A673 (cell line): ENCODE measurements at regions not wholly inside any gene's neighbourhood (a gene's known extent, or its start where the extent isn't known, plus 50 kb on each side); places are given as distances from the start of the nearest gene placed in this dataset.

Experiments
- BruUV-seq: library from RNA; stranded (reverse); fragments of 400-500 nt; replicated peaks from 2 replicates; lab custom pipeline; 2021; lab: Mats Ljungman, UMichigan
- CTCF ChIA-PET: fragments of 300-600 bp; sonication (Branson Sonifier 250); formaldehyde crosslinking; loops from one replicate; lab custom pipeline; 2022; ENCODE audit warnings: antibody characterized with exemption; lab: Charles Lee
- POLR2A ChIA-PET: fragments of 300-600 bp; sonication (Branson Sonifier 250); formaldehyde crosslinking; loops from one replicate; lab custom pipeline; 2022; ENCODE audit warnings: antibody characterized with exemption; ENCODE audit not compliant: low non-redundant PET; lab: Charles Lee
- DNase-seq: peaks from one replicate; pipeline ENCODE4 v3.0.0-alpha.2; 2015; ENCODE audit warnings: low spot score
- H3K27ac ChIP-seq: fragments of 200-600 bp; sonication (generic); 2 replicates; pipeline ENCODE4 v1.5.1; 2016; ENCODE audit warnings: mixed run types, low read depth, mild to moderate bottlenecking, mixed read lengths, antibody characterized with exemption, low read length; ENCODE audit not compliant: poor library complexity, severe bottlenecking
- H3K27me3 ChIP-seq: fragments of 200-600 bp; sonication (generic); replicated peaks from 2 replicates; pipeline ENCODE4 v1.6.1; 2017; ENCODE audit warnings: mixed run types, low read depth, mild to moderate bottlenecking, mixed read lengths, antibody characterized with exemption, low read length; ENCODE audit not compliant: insufficient read depth, poor library complexity
- H3K36me3 ChIP-seq: fragments of 200-600 bp; sonication (generic); 2 replicates; pipeline ENCODE4 v1.6.1; 2016; ENCODE audit warnings: mixed run types, mild to moderate bottlenecking, mixed read lengths, antibody characterized with exemption, low read length; ENCODE audit not compliant: insufficient read depth, poor library complexity, severe bottlenecking
- H3K4me1 ChIP-seq: fragments of 200-600 bp; sonication (generic); 2 replicates; pipeline ENCODE4 v1.6.1; 2017; ENCODE audit warnings: mixed run types, mild to moderate bottlenecking, mixed read lengths, antibody characterized with exemption, low read length; ENCODE audit not compliant: insufficient read depth, poor library complexity, severe bottlenecking
- H3K4me3 ChIP-seq: fragments of 200-600 bp; sonication (generic); 2 replicates; pipeline ENCODE4 v1.5.1; 2016; ENCODE audit warnings: low read depth, mixed run types, mild to moderate bottlenecking, mixed read lengths, low read length; ENCODE audit not compliant: poor library complexity, severe bottlenecking
- H3K9me3 ChIP-seq: fragments of 200-600 bp; sonication (generic); 2 replicates; pipeline ENCODE4 v1.6.1; 2016; ENCODE audit warnings: mixed run types, low read depth, mild to moderate bottlenecking, mixed read lengths, antibody characterized with exemption, low read length; ENCODE audit not compliant: poor library complexity, severe bottlenecking
- EZH2 ChIP-seq: fragments of 200-600 bp; sonication (generic); IDR thresholded peaks from 2 replicates; pipeline ENCODE4 v1.6.1; 2017; ENCODE audit warnings: borderline replicate concordance, low read depth, mild to moderate bottlenecking, mixed read lengths, antibody characterized with exemption, low read length; ENCODE audit not compliant: poor library complexity, severe bottlenecking
- intact Hi-C: fragments of 100-400 bp; cut with micrococcal nuclease; formaldehyde crosslinking; loops from one replicate; pipeline ENCODE4 v1.10.0; 2022; ENCODE audit not compliant: unreplicated experiment
- TF ChIP-seq, protein P1 (sequence below): fragments of 300-800, 200-600 bp; sonication (generic); conservative IDR thresholded peaks from 2 replicates; pipeline ENCODE4 v1.5.1; 2017; ENCODE audit warnings: low read depth, mild to moderate bottlenecking, antibody characterized with exemption, low read length, moderate library complexity, mixed read lengths

DNA sequence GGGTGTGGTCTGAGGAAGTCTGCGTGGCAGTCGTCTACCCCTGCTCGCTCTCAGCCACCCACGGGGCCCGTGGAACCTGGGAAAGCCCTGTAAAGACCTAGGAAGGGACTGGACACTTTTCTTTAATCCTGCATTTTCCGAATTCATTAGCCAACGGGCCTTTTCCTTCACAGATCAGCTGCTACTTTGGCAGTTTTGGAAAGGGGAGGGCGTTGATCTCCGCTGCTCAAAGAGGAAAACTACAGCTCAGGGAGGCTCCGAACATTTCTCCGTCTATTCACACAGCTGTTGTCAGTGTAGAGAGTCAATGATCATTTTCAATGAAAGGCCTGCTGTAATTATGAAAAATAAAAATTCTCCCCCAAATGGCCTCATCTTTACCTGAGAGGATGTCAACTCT lies 450.1 kb upstream of the MKI67 start:
- CTCF ChIA-PET: no interaction called here
- no peak overlapping the region for H3K27ac ChIP-seq
- peaks cover 30% of the 10 kb centered on the region for H3K4me1 ChIP-seq
- H3K4me3 ChIP-seq: no peak overlapping the region
- intact Hi-C loops: no loop called here
- no peaks in the 10 kb centered on the region for H3K27me3 ChIP-seq
- no peaks in the 10 kb centered on the region for H3K36me3 ChIP-seq
- TF ChIP-seq, protein P1, sequence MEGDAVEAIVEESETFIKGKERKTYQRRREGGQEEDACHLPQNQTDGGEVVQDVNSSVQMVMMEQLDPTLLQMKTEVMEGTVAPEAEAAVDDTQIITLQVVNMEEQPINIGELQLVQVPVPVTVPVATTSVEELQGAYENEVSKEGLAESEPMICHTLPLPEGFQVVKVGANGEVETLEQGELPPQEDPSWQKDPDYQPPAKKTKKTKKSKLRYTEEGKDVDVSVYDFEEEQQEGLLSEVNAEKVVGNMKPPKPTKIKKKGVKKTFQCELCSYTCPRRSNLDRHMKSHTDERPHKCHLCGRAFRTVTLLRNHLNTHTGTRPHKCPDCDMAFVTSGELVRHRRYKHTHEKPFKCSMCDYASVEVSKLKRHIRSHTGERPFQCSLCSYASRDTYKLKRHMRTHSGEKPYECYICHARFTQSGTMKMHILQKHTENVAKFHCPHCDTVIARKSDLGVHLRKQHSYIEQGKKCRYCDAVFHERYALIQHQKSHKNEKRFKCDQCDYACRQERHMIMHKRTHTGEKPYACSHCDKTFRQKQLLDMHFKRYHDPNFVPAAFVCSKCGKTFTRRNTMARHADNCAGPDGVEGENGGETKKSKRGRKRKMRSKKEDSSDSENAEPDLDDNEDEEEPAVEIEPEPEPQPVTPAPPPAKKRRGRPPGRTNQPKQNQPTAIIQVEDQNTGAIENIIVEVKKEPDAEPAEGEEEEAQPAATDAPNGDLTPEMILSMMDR: no peak
- no peak for TF ChIP-seq EZH2
- POLR2A ChIA-PET: no interaction called here
- no peak for DNase-seq
- no peaks in the 10 kb centered on the region for H3K9me3 ChIP-seq
- BruUV-seq: no TSS peak

DNA sequence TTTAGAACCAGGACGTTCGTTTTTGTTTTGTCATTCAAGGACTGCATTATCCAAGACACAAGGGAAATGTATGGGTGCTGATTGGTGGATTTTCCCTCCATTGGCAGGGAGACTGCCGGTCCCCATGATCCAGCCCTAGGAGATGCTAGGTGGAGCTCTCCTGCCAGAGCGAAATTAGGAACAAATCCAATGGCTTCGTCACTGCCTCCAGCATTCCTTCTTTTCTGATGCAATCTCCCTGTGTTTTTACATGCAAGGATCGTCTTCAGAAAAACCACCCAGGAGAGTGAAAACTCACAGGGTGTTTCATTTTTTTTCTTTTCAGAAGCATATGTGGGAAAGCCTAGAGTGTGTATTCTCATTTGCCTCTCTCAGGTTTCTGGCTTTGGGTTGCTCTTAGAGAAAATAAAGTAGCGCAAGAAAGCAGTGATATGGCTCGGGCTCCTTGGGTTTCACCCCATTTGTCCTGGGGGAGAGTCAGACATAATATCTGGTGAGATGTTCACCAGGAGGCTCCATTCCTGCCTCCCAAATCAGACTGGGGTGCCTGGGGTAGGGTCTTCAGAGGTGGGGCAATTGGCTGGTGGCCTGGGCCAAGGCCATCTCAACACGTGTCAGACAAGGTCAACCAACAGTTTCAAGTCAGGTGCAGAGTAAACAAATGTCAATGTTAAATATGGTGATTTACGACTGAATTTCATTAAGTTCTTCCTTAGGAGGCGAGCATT lies 450.9 kb upstream of the MKI67 start:
- no peak for DNase-seq
- Histone ChIP-seq H3K4me1 (peaks cover 30% of the 10 kb centered on the region), H3K27me3 (no peaks in the 10 kb centered on the region), H3K4me3 (no peak overlapping the region), H3K36me3 (no peaks in the 10 kb centered on the region), H3K27ac (peak overlapping the region; percentile 37), H3K9me3 (no peaks in the 10 kb centered on the region)
- ChIA-PET CTCF (no interaction called here), POLR2A (no interaction called here)
- TF ChIP-seq EZH2: no peak
- TF ChIP-seq, protein P1: no peak
- no TSS peak for BruUV-seq
- intact Hi-C loops: no loop called here

DNA sequence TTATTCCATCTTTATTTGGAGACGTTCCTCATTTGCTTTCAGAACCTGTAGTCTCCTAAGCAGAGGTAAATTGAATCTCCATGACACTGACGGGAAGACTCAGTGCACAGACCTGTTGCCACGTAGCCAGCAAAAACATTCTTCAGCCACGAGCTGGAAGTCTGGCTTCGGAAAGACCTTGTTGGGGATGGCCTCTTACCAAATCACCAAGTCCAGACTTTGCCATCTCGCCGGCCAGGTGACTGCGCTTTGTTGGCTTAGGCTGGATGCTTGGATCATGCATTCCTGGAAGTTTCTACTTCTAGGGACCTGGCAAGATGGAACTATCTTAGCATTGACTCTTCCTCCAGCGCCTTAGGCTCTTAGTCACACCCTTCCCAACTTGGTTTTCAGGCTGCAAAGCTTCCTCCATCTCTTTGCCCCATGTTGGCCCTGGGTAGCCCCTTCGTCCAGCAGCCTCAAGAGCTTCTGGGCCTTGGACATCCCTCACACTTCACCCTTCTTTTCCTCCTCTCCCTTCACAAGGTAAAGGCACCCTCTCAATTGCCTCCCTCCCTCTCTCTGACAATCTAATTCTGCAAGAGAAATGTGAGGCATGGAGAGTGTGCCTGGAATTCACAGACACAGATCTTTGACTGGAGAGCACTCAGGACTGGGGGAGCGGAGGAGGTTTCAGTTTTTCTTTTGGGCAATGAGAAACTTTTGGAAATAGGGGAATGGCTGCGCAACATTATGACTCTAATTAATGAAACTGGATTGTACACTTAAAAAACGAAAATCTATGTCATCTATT lies 451.9 kb upstream of the MKI67 start:
- ChIA-PET POLR2A (no interaction called here), CTCF (no interaction called here)
- H3K36me3 ChIP-seq: no peaks in the 10 kb centered on the region
- no peaks in the 10 kb centered on the region for H3K9me3 ChIP-seq
- intact Hi-C loops: no loop called here
- no peak overlapping the region for H3K27ac ChIP-seq
- peaks cover 30% of the 10 kb centered on the region for H3K4me1 ChIP-seq
- H3K4me3 ChIP-seq: no peak overlapping the region
- no TSS peak for BruUV-seq
- no peaks in the 10 kb centered on the region for H3K27me3 ChIP-seq
- no peak for DNase-seq
- TF ChIP-seq, protein P1: no peak
- TF ChIP-seq EZH2: no peak
